ENCODE measurements at regions not wholly inside any gene's neighbourhood (a gene's known extent, or its start where the extent isn't known, plus 50 kb on each side); places are given as distances from the start of the nearest gene placed in this dataset.
"Not testable (repeated sequence)": the region's sequence is repeated elsewhere in the genome, so short reads cannot be mapped to it uniquely, and the experiment has no call there.

- no peak for DNase-seq (ENCODE audit: low read depth in 3 of 3)
Observed at GRCh38 chr9:89670801-89671434, 66.1 kb downstream of the GADD45G start.

GRCh38 chr9:89674667-89675057 is 69.8 kb downstream of the GADD45G start:
- DNase-seq (ENCODE audit: low read depth in 3 of 3), result no peak

GRCh38 chr9:89675058-89675742 is 70.4 kb downstream of the GADD45G start:
- DNase-seq (ENCODE audit: low read depth in 3 of 3), result no peak

GRCh38 chr9:89676281-89676680 is 71.5 kb downstream of the GADD45G start:
- DNase-seq (ENCODE audit: low read depth in 3 of 3), result no peak

DNA sequence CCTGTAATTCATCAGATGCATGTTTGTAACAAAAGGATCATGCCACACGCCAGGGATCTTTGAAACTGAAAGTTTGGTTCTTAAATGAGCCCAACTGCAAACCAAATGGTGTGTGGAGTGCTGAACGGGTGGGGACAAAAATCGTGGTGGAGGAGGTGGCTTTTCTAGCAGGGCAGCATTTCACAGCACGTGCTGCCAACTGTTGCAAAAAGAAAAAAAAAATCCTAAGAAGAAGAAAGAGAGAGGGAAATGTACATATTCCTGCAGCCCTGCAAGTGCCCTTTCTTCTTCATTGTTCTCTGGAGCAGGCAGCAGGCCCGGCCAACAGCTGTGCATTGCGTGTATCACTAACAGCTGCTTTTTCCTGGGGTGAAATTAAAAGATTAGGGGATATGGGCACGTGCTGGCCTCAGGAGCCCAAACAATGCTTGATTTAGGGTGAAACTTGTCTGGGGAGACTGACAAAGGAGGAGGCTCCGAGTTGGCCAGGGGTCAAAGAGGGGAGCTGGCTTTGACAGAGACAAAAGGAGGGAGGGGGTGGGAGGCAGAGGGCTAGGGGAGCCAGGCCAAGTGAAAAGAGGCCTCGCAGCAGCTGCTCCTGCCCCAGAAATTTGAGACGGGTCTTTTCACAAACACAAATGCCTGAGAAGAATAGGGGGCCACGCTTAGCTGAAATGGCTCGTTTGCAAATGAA is 73.0 kb downstream of the GADD45G start:
- DNase-seq (ENCODE audit: low read depth in 3 of 3), result no peak

- DNase-seq (ENCODE audit: low read depth in 3 of 3), result no peak
Observed at GRCh38 chr9:89678396-89679015, 73.7 kb downstream of the GADD45G start.

- no peak for DNase-seq (ENCODE audit: low read depth in 3 of 3)
Observed at GRCh38 chr9:89679016-89679415, 74.2 kb downstream of the GADD45G start.

DNA sequence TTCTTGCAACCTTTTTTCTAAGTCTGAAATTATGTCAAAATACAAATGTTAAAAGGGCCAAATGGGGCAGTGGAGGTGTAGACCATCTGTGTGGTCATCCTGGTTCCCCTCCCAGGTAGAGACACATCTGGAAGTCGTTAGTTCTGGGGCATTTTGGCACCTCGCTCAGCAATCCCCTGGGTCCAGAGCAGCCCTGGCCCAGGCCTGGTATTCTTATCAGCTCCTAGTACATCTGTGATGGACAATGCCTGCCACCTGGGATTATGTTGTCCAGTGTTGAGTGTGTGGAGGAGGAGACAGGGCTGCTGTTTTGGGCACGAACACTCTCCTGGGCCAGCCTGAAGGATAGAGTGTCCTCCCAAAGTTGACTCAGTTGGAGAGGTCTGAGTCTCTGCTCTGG is 74.8 kb downstream of the GADD45G start:
- no peak for DNase-seq (ENCODE audit: low read depth in 3 of 3)

DNA sequence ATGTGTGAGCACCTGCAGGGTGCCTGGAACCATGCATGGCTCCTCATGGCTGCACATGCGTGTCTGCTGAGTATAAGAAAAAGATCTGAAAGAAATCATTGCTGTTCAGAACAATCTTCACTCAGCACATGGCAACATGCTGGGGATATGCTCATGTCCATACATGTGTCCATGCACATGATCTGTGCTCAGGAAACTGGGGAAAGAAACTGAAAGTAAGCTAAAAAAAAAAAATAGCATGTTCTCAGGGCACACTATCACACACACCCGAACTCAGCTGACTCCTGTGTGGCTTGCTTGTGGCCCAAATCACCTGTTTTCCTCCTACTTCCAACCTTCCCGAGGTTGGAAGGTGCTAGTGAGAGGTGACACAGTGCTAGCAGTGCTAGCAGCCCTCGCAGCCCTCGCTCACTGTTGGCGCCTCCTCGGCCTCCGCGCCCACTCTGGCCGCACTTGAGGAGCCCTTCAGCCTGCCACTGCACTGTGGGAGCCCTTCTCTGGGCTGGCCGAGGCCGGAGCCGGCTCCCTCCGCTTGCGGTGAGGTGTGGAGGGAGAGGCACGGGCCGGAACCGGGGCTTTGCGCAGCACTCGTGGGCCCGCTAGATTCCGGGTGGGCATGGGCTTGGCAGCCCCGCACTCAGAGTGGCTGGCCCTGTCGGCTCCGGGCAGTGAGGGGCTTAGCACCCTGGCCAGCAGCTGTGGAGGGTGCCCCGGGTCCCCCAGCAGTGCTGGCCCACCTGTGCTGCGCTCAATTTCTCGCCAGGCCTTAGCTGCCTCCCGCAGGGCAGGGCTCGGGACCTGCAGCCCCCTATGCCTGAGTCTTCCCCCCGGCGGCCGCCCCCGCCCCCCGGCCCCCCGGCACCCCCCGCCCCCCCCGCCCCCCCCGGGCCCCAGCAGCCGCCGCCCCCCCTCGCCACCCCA is 76.0 kb downstream of the GADD45G start:
- DNase-seq (ENCODE audit: low read depth in 3 of 3), result no peak

DNA sequence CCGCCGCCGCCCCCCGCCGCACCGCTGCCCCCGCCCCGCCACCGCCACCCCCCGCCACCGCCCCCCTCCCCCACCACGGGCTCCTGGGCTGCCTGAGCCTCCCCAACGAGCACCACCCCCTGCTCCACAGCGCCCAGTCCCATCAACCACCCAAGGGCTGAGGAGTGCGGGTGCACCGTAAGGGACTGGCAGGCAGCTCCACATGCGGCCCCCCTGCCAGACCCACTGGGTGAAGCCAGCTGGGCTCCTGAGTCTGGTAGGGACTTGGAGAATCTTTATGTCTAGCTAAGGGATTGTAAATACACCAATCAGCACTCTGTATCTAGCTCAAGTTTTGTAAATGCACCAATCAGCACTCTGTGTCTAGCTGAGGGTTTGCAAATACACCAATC is 76.7 kb downstream of the GADD45G start:
- DNase-seq (ENCODE audit: low read depth in 3 of 3), result not testable (repeated sequence)

- DNase-seq (ENCODE audit: low read depth in 3 of 3), result no peak
Observed at GRCh38 chr9:89683626-89684025, 78.8 kb downstream of the GADD45G start.

DNA sequence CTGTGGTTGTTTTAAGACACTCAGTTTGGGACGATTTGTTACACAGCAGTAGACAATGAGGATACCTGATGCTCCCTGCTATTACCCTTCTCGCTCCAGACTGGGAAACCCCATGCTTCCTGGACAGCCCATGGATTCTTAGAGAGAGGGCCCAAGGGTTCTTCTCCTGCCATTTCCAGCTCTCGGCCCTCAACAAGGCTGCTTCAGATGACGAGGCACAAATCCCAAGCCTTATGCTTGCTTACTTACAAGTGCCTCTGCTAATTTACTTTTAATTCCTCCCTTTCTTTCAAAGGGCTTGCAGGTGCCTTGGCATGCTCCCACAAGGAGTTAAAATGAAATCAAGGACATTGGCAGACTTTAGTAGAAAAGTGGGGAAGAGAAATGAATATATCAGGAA is 79.4 kb downstream of the GADD45G start:
- DNase-seq (ENCODE audit: low read depth in 3 of 3), result no peak

DNA sequence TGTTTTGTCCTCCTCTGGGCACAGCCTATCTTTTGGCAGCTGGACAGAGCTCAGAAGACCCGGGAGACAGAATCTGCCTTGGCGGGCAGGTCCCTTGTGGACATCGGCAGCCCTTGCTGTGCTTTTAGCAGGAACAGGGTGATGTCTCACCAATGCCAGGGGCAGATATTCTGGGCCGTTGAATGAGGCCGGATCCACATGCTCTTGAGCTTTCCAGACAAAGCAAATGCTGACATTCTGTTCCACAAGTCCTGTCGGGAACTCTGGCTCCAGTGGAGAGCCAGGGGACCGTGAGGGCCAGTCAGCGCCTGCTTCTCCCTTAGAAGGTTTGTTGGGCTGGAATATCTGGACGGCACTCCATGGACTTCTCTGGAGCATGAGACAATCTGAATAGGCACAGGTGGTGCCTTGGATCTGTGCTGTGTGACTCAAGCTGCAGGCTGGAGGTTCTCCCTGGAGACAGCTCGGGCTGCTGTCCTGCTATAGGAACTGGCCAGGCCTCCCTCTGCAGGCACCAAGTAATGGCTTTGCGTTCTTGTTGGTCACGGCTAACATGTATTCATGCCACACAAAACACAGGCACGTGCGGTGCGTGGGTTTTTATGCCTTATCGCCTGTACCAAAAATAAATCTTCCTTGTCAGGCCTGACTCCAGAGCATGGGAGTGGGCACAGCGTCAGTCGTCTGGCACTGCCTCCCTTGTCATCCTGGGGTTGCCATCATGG is 80.3 kb downstream of the GADD45G start:
- DNase-seq (ENCODE audit: low read depth in 3 of 3), result no peak

DNA sequence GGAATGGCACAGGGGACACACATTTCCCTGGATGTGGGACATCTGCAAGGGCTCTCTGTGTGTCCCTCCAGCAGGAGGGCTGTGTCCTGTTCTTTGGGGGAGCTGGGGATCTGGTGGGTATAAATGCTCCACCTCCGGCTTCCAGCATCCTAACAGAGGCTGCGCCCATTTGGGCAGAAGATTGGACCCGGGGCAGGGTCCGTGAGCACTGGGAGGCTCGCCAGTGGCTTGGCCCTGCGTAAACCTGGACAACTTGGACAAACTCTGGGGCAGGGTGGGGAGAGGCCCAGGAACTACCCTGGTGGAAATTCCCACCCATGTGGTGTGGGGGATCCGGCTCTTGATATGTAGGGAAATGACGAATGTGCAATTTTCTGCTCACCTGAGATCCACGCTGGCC is 80.9 kb downstream of the GADD45G start:
- DNase-seq (ENCODE audit: low read depth in 3 of 3), result no peak

- DNase-seq (ENCODE audit: low read depth in 3 of 3), result no peak
Observed at GRCh38 chr9:89686126-89686525, 81.3 kb downstream of the GADD45G start.

- DNase-seq (ENCODE audit: low read depth in 3 of 3), result no peak
Observed at GRCh38 chr9:89686621-89687020, 81.8 kb downstream of the GADD45G start.

GRCh38 chr9:89687188-89687587 is 82.4 kb downstream of the GADD45G start:
- DNase-seq (ENCODE audit: low read depth in 3 of 3), result no peak

- DNase-seq (ENCODE audit: low read depth in 3 of 3), result no peak
Observed at GRCh38 chr9:89687848-89688247, 83.0 kb downstream of the GADD45G start.

GRCh38 chr9:89689321-89689720 is 84.5 kb downstream of the GADD45G start:
- not testable (repeated sequence) for DNase-seq (ENCODE audit: low read depth in 3 of 3)

DNA sequence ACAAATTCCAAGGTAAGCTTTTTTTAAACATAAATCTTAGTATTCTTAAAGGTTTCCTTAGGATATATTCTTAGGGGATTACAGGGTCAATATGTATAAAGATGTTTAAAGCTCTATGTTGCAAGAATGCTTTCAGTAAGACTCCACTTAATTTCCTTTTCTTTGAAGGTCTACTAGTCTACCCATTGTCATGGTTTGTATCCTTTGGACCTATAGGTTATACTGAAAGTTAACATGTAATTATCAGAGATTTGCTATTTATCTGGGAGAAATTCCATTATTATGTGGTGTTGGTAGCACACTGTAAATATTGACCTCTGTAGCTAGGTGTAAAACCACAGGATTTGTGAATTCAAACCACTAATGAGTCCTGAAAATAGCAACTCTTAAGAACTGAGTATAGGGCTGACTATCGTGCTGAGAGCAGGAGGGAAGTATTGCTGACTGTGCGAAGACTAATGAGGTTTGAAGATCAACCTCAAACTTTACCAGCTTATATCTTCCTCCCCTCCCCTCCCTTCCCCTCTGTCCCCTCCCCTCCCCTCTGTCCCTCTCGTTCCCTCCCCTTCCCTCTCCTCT is 85.6 kb downstream of the GADD45G start:
- no peak for DNase-seq (ENCODE audit: low read depth in 3 of 3)

Data from stimulated activated CD4-positive, alpha-beta T cell treated with anti-CD3 and anti-CD28 coated beads, TNF-alpha, amount 100 ng/mL, for 4 hours (primary cell).